Islet of Langerhans (tissue), 1 donor: ENCODE measurements at regions not wholly inside any gene's neighbourhood (a gene's known extent, or its start where the extent isn't known, plus 50 kb on each side); places are given as distances from the start of the nearest gene placed in this dataset.
"Not testable (repeated sequence)": the region's sequence is repeated elsewhere in the genome, so short reads cannot be mapped to it uniquely, and the experiment has no call there.

Experiments used
- FAIRE-seq: peaks from one replicate; lab custom pipeline; 2011; peaks lifted over from hg19 to GRCh38; lab: Jason Lieb, UNC

DNA sequence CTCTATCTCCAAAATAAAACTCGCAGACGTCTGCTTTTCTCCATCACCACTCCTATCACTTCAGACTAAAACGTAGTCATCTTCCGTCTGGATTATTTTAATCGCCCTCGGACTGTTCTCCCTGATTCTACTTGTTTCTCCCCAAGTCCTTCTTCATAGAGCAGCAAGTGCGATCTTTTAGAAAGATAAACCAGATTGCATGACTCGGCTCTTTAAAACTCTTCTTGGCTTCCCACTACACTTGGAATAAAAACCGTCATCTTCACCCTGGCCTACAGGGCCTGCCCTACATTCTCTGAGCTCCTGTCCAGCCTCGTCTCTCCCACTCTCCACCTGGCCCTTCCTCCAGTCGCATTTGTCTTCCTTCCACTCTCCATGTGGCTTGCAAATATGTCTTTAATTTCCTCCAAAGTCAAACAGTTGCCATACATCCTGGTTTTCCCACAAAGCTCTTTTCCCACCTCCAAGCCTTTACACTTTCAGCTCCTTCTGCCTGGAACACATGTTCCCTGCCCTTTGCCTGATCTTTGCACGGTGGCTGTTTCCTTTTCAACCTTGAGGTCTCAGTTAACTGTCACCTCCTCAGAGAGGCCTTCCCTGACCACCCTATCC, 70.5 kb upstream of the DHX40 start:
- no peak for FAIRE-seq

DNA sequence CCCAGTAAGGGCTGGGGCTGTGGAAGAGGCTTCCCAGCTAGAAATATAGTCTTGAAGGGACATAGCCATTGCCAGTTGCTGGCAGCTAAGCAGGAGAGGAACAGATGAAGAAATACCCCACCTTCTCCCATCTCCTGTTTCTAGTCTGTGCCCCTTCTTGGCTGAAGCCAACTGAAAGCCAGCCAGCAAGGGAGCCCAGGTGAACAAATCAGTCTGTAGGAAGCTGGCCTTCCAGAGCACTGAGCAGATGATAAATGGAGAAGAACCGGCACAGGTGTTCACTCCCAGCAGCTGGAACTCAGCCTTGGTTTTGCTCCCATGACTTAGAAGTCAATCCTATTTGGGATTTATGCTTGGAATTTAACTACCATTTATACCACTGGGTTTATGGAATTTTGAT, 69.2 kb upstream of the DHX40 start:
- FAIRE-seq: no peak

DNA sequence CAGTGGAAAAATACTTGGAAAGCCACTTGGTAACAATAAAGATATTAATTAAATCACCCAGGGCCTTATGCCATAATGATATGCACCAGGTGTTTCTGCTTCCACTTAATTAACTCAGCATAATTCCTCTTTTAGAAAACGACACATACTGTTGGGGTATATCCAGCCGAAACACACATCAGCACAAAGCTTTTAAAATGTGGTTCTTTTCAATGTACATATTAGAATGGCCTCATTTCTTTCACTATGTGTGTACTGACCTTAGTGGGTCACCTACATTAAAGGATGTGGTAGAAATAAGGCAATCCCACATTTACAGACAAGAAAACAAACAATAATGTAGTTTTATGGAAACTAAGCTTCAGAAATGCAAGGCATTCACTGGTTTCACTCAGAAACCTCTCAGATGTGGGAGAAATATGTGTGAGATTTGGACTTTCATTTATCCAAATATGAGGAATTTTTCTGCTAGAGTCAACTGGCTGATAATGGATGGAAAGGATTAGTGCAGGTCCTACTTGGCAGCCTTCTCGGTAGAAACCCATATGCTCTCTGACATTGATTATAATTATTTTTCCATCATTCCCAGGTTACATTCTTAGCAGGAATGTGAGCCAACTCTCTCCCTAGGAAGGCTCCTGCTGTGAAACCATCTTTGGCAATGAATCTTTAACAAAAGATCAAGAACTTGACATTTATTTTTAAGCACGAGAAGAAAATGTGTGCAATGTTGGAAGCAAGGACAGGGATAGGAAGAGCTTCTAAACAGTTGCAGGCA, 66.7 kb upstream of the DHX40 start:
- peak; percentile 81 for FAIRE-seq

DNA sequence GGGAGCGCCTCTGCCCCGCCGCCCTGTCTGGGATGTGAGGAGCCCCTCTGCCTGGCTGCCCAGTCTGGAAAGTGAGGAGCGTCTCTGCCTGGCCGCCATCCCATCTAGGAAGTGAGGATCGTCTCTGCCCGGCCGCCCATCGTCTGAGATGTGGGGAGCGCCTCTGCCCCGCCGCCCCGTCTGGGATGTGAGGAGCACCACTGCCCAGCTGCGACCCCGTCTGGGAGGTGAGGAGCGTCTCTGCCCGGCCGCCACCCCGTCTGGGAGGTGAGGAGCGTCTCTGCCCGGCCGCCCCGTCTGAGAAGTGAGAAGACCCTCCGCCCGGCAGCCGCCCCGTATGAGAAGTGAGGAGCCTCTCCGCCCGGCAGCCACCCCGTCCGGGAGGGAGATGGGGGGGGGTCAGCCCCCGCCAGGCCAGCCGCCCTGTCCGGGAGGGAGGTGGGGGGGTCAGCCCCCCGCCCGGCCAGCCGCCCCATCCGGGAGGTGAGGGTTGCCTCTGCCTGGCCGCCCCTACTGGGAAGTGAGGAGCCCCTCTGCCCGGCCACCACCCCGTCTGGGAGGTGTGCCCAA, 65.2 kb upstream of the DHX40 start:
- not testable (repeated sequence) for FAIRE-seq

DNA sequence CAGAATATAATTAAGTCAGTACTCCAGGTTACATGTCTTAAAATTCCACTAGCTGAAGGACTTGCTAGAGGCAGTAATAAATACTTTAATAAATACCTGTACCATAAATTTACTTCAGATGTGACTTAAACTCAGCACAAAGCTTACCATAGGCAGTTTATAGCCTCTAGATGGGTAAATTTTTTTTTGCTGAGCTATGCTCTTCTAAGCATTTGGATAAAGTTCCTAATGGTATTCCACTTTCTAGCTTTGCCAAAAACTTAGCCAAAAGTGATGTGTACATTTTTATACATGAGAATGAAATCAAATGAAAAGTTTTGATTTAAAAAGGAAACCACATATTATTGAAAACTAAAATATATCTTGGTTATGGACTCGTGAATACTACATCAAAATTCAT, 63.7 kb upstream of the DHX40 start:
- no peak for FAIRE-seq

DNA sequence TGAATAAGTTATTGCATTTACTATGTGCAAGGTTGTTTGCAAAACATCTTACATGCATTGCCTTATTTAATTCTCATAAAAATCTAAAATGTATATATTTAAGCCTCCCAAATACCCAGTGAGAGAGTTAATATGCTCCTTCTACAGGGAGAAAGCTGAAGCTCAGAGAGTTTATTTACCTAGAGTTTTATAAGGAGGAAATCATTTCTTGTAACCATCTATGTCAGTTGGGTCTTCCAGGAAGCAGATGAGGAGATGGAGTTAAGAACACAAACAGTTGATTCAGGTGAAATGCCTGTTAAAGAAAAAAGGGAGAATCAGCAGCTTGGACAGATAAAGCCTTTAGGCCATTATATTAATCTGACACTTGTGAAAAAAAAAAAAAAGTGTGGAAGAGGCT, 62.6 kb upstream of the DHX40 start:
- no peak for FAIRE-seq

DNA sequence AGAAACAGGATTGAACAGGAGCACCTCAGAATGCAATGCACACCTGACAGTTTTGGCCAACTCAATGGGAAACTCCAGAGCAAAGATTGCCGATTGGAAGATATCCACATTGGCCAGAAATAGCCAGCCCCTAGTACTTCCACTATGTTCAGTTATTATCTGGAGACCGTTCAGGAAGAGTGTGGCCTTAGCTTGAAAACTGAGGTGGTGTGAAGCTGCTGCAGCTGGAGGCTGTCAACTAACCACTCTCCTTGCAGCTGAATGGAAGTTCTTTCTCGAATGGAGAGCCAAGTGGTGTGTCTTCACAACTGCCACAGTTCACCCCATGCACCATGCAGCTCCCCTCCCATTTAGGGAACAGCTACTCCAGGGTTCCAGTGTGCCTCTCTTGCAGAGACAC, 61.9 kb upstream of the DHX40 start:
- FAIRE-seq: no peak

DNA sequence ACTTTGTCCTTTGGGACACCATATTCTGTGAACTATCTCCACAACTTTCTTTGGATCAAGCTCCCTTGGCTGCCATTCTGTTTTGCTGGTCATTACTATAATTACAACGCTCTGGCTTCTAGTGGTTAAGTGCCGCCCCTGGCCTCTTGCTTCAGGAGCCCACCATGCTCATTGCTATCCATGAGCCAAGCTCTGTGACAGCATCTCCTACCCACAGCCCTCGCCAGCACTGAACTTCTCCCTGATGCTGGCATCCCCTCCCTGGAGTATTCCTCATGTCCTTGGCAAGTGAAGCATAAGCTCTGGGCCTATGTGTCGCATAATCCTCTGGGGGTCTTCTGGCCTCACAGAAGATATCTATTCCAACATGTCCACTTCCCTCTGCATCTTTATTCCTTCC, 60.6 kb upstream of the DHX40 start:
- no peak for FAIRE-seq

DNA sequence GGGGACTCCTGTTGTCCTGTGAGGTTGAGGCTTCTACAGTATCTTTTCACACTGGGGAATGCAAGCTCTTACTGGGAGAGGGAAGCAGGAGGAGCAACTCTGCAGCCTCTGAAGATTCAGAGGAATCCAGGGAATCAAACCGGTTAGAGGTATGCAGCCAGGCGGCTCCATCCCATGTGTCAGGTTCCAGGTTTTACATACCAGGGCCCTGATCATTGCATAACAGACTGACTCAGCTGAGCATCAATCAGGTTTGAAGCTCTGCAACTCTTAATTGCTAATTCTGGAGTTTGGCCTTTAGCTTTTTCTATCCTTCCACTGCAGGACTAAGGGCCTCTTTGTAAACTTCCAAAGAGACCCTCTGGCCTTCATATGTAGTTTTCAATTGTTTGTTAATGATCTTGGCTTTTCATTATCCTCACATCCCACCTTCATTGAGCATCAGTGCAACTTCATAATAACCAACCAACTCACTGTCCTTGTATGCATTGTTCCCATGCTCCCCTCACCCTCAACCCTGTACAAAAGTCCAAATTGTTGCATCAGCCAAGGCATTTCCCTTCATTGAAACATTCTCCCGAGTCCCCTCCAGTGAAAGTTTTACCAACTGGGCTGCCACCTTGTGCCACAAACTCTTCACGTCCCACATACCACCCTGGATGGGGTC, 59.7 kb upstream of the DHX40 start:
- no peak for FAIRE-seq

DNA sequence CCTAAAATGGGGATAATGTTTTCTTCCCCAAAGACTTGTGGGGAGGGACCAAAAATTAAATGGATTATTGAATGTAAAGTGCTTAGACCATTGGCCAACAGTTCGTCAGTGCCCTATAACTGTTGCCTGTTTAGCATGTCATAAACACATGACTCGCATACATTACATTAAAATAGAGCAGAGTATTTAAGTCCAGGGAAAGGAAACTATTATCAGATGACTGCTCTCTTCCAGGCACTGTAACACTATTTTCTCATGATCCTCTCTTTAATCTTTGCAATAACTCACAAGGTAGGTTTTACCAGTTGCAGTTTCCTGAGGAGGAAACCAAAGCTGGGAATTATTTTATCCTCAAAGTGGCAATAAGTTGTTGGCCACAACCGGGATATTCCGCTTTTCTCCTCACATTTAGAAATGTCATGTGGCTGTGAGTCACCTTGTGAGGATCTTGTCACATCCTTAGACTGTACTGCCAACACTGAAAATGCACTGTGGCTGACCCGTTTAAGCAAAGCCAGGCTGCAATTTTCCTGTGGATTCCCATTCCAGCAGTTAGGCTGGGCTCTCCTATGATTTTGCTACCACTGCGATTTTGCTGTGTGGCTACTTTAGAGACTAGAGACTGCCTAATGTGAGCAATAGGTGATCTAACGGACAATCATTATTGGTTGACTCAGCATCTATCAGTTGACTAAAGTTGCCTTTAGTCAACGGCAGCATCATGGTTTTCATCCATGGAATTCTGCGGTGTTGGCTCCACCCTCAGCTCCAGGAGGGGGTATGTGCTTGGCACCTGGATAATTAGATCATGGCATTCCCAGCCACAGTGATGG, 58.3 kb upstream of the DHX40 start:
- FAIRE-seq: no peak

DNA sequence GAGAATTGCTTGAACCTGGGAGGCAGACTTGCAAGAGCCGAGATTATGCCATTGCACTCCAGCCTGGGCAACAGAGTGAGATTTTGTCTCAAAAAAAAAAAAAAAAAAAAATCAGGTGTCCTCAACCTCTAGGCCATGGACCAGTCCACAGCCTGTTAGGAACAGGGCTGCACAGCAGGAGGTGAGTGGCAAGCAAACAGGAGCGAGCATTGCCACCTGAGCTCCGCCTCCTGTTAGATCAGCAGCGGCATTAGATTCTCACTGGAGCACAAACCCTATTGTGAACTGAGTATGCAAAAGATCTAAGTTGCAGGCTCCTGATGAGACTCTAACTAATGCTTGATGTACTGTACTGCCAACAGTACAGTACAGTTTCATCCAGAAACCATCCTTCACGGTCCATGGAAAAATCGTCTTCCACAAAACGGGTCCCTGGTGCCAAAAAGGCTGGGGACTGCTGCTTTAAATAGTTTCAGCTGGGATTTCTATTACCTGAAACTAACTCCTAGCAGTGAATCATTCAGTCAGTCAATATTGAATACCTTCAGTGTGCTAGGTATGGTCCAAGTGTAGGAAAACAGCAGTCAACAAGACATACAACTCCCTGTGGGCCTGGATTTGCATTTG, 56.3 kb upstream of the DHX40 start:
- FAIRE-seq: no peak

DNA sequence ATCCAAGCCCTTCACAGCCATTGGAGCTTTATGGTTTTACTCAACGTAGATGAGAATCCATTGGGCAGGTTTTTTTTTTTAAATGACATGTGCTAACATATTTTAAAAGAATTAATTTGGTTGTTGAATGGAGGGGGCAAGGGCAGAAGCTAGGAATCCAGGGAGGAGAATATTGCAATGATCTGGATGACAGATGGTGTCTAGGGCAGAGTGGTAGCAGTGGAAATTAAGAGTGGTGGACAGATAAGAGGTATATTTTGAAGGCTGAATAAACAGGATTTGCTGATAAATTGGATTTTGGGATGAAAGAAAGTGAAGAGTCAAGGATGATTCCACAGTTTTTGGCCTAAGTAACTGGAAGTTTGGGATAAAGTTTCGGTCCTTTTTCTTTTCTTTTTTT, 54.8 kb upstream of the DHX40 start:
- FAIRE-seq: no peak

DNA sequence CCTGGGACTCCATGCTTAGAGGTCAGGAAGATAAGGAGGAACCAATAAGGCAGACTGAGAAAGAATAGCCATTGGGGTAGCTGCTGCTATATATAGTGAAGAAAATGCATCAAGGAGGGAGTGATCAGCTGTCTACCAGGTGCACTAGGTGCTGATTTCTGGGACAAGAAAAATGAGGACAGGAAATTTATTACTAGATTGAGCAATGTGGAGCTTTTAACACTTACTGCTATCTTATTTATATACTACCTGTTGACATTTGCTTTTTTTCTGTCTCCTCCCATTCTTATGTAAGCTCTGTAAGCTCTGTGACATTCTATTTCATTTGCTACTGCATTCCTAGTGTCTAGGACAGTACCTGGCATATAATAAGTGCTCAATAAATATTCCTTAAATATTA, 53.7 kb upstream of the DHX40 start:
- no peak for FAIRE-seq

DNA sequence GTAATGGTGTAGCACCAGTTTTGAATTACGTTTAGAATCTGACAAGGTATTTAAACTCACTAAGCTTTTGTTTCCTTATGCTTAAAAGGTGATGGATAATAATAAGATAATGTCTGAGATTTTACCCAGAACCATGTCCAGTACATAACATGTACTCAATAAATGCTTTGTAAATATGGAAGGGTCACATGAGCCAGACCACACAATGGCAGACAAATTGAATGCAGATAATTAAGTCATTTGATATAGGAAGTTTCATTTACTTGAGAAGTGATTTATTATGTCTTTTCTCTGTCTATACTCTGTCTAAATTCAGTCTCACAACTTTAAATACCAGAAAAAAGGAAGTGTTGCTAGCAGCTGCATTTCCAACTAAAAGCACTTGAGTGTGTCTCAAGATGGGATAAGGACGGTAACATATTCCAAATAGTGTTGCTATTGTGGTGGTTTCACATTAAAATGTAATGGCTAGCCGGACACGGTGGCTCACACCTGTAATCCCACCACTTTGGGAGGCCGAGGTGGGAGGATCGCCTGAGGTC, 52.5 kb upstream of the DHX40 start:
- no peak for FAIRE-seq

DNA sequence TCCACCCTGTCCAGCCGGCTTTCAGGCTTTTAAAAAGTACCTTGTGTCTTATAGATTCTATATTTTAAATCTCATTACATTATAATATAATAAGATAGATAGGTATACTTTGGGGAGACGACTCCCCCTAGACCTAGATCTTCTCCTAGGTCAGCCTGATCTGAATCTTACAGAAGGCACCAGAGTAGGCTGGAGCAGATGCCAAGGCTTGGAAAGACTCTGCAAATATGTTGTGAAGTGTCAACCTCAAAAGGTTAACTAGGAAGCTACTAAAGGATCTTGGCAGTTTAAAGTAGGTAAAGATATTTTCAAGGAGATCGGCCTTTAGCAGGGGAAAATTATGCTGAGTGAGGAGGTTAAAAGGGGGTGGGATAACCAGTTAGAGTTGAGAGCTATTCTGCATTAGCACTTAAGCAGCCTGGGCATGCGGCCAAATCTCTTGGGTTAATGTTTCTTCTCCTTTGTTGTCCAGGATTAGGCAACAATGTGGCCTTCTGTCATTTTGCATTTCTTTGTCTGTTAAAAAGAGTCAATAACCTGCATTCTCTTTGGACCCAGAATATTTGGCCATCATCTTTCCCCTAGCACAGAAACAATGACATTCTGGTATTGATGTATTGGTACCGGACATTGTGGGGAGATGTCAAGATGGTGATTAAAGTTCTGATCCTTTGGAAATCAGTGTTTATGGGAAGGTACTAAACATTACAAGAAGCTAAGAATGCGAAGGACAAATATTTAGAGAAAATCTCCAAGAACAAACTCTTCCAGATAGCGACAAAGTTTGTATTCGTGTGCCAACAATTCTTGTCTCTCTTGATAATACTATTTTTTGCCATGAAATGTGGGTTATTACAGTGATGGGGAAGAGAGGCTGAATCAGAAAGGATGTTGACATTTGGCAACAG, 51.2 kb upstream of the DHX40 start:
- FAIRE-seq: peak; percentile 72
